GM19467 (cell line): ENCODE measurements at regions not wholly inside any gene's neighbourhood (a gene's known extent, or its start where the extent isn't known, plus 50 kb on each side); places are given as distances from the start of the nearest gene placed in this dataset.
"Not testable (repeated sequence)": the region's sequence is repeated elsewhere in the genome, so short reads cannot be mapped to it uniquely, and the experiment has no call there.

ENCODE experiments used
- ATAC-seq: cut with Tn5 transposase; IDR thresholded peaks from one replicate; pipeline ENCODE4 v1.9.1; 2021; ENCODE audit warnings: mild to moderate bottlenecking, moderate library complexity; ENCODE audit not compliant: unreplicated experiment

- ATAC-seq, result no peak
These were observed 341.0 kb downstream of the KCNJ2 start for GRCh38 chr17:70510288-70510687.

GRCh38 chr17:70517816-70518215, 348.5 kb downstream of the KCNJ2 start:
- no peak for ATAC-seq

- ATAC-seq, result no peak
These were observed 350.0 kb downstream of the KCNJ2 start for GRCh38 chr17:70519300-70519699.

GRCh38 chr17:70520447-70520846, 351.1 kb downstream of the KCNJ2 start:
- ATAC-seq, result no peak

GRCh38 chr17:70520956-70521355, 351.6 kb downstream of the KCNJ2 start:
- ATAC-seq, result no peak

GRCh38 chr17:70521821-70522256, 352.5 kb downstream of the KCNJ2 start:
- no peak for ATAC-seq

- ATAC-seq, result no peak
These were observed 354.1 kb downstream of the KCNJ2 start for GRCh38 chr17:70523426-70523825.

- ATAC-seq, result not testable (repeated sequence)
These were observed 355.7 kb downstream of the KCNJ2 start for GRCh38 chr17:70525035-70525434.

- ATAC-seq, result no peak
These were observed 356.6 kb downstream of the KCNJ2 start for GRCh38 chr17:70525961-70526360.

- ATAC-seq, result no peak
These were observed 358.1 kb downstream of the KCNJ2 start for GRCh38 chr17:70527364-70527888.

GRCh38 chr17:70533427-70533826, 364.1 kb downstream of the KCNJ2 start:
- no peak for ATAC-seq

GRCh38 chr17:70535986-70536385, 366.7 kb downstream of the KCNJ2 start:
- ATAC-seq, result no peak

GRCh38 chr17:70539132-70539924, 370.0 kb downstream of the KCNJ2 start:
- ATAC-seq, result no peak

GRCh38 chr17:70542876-70543275, 373.5 kb downstream of the KCNJ2 start:
- ATAC-seq, result no peak

GRCh38 chr17:70544317-70544716, 375.0 kb downstream of the KCNJ2 start:
- ATAC-seq, result no peak

GRCh38 chr17:70552230-70552981, 383.1 kb downstream of the KCNJ2 start:
- ATAC-seq, result no peak

GRCh38 chr17:70552982-70553334, 383.6 kb downstream of the KCNJ2 start:
- ATAC-seq, result no peak

- no peak for ATAC-seq
These were observed 386.4 kb downstream of the KCNJ2 start for GRCh38 chr17:70555723-70556122.

- no peak for ATAC-seq
These were observed 389.5 kb downstream of the KCNJ2 start for GRCh38 chr17:70558821-70559220.

GRCh38 chr17:70560471-70560870, 391.1 kb downstream of the KCNJ2 start:
- no peak for ATAC-seq

GRCh38 chr17:70562137-70562536, 392.8 kb downstream of the KCNJ2 start:
- no peak for ATAC-seq

GRCh38 chr17:70563281-70563820, 394.0 kb downstream of the KCNJ2 start:
- ATAC-seq, result no peak
